Fibroblast of villous mesenchyme (primary cell): ENCODE measurements at regions not wholly inside any gene's neighbourhood (a gene's known extent, or its start where the extent isn't known, plus 50 kb on each side); places are given as distances from the start of the nearest gene placed in this dataset.
A peak's percentile ranks its signal among the peaks of the same experiment; 100 is the strongest.

Experiments
- DNase-seq: peaks from one replicate; pipeline ENCODE4 v3.0.0-alpha.2; 2010; ENCODE audit warnings: low read depth
- H3K4me3 ChIP-seq: 2 replicates; pipeline ENCODE4 v1.5.1; 2011; ENCODE audit warnings: low read depth, mild to moderate bottlenecking, low read length
- CTCF ChIP-seq: IDR thresholded peaks from 2 replicates; pipeline ENCODE4 v1.5.1; 2012; ENCODE audit warnings: low read depth, mild to moderate bottlenecking, low read length; ENCODE audit not compliant: insufficient read depth

GRCh38 chr17:77827511-77827910 lies 131.0 kb upstream of the TNRC6C start:
- no peak for TF ChIP-seq CTCF
- H3K4me3 ChIP-seq: no peak overlapping the region
- no peak for DNase-seq

GRCh38 chr17:77828749-77829539 lies 129.6 kb upstream of the TNRC6C start:
- TF ChIP-seq CTCF: no peak
- DNase-seq: no peak
- no peak overlapping the region for H3K4me3 ChIP-seq

- H3K4me3 ChIP-seq: no peak overlapping the region
- TF ChIP-seq CTCF: no peak
- DNase-seq: peak; percentile 40
These were observed 128.4 kb upstream of the TNRC6C start for GRCh38 chr17:77829843-77830799.

- TF ChIP-seq CTCF: no peak
- H3K4me3 ChIP-seq: no peak overlapping the region
- DNase-seq: no peak
These were observed 127.6 kb upstream of the TNRC6C start for GRCh38 chr17:77830816-77831473.

DNA sequence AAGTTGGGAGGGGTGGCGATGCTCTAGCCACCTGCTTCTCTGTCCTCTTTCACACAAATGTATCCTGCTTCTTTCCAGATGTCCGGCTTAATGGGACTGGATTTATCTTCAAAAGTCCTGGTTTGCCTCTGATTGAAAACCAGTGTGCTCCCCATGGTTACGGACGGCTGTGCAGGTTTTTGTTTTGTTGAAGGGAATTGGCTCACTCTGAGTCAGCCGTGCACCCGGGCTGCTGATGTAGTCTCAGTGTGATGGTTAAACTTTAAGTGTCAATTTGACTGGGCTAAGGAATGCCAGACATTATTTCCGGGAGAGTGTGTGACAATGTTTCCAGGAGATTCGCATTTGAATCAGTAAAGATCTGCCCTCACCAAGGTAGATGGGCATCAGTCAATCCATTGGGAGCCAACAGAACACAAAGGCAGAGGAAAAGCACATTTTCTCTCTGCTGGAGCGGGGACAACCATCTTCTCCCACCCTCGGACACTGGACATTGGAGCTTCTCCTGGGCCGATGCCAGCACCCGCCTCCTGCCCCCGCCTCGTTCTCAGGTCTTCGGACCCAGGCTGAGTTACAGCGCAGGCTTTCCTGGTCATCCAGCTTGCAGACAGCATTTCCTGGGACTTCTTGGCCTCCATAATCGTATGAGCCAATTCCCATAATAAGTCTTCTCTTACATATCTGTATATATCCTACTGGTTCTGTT lies 126.9 kb upstream of the TNRC6C start:
- H3K4me3 ChIP-seq: no peak overlapping the region
- DNase-seq: peak; percentile 34
- TF ChIP-seq CTCF: no peak

GRCh38 chr17:77832180-77832560 lies 126.3 kb upstream of the TNRC6C start:
- no peak for TF ChIP-seq CTCF
- no peak for DNase-seq
- H3K4me3 ChIP-seq: no peak overlapping the region
